H1 (cell line): ENCODE measurements at regions not wholly inside any gene's neighbourhood (a gene's known extent, or its start where the extent isn't known, plus 50 kb on each side); places are given as distances from the start of the nearest gene placed in this dataset.

ENCODE experiments used
- CHD7 ChIP-seq: fragments of 300-600 bp; sonication (generic); IDR thresholded peaks from 2 replicates; pipeline ENCODE4 v1.7.1; 2012; ENCODE audit warnings: low read length, moderate library complexity, mild to moderate bottlenecking, inconsistent platforms; ENCODE audit not compliant: insufficient replicate concordance
- JUND ChIP-seq: IDR thresholded peaks from 2 replicates; pipeline ENCODE4 v1.6.1; 2011; ENCODE audit warnings: mild to moderate bottlenecking, improper control_type of control experiment, low read length
- KDM5A ChIP-seq: fragments of 200-600 bp; IDR thresholded peaks from 2 replicates; pipeline ENCODE4 v1.7.1; 2012; ENCODE audit warnings: mild to moderate bottlenecking, low read length, inconsistent platforms, mixed read lengths
- TCF12 ChIP-seq: IDR thresholded peaks from 2 replicates; pipeline ENCODE4 v1.6.1; 2011; ENCODE audit warnings: low read depth, mild to moderate bottlenecking, low read length

DNA sequence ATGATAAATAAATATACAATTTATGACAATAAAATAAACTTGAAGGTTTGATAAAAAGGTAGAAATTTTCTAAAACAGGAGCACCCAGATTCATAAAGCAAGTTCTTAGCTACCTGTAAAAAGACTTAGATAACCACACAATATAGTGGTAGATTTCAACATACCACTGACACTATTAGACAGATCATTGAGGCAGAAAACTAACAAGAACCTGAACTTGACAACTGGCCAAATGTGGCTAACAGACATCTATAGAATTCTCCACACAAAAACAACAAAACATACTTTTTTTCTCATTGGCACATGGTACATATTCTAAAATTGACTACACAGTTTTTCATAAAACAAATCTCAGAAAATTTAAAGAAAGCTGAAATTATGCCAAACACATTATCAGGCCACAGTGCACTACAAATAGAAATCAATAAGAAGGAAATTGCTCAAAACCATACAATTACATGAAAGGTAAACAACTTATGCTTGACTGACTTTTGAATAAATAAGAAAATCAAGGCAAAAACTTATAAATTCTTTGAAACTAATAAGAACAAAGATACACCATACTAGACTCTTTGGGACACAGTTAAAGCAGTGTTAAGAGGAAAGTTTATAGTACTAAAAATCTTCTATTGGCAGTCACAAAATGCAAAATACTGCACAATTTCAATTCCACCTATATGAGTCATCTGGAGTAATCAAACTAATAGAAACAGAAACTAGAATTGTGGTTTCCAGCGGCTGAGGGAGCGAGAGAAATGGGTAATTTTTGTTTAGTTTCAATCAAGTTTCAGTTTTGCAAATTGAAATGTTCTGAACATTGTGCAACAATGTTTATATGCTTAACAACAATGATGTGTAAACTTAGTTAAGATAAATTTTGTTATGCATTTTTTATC is 925.6 kb downstream of the SH3BGRL start (continued):
- TF ChIP-seq JUND (no peak), TCF12 (no peak), CHD7 (no peak), KDM5A (no peak)
